HG03520 (cell line): ENCODE measurements at regions not wholly inside any gene's neighbourhood (a gene's known extent, or its start where the extent isn't known, plus 50 kb on each side); places are given as distances from the start of the nearest gene placed in this dataset.
"Not testable (repeated sequence)": the region's sequence is repeated elsewhere in the genome, so short reads cannot be mapped to it uniquely, and the experiment has no call there.

Experiments
- ATAC-seq: cut with Tn5 transposase; IDR thresholded peaks from one replicate; pipeline ENCODE4 v1.9.1; 2021; ENCODE audit warnings: mild to moderate bottlenecking, moderate library complexity; ENCODE audit not compliant: unreplicated experiment

GRCh38 chr5:12102151-12102550, 197.9 kb upstream of the CTNND2 start:
- ATAC-seq: no peak

GRCh38 chr5:12100542-12100941, 196.3 kb upstream of the CTNND2 start:
- ATAC-seq: no peak

GRCh38 chr5:12099296-12099695, 195.1 kb upstream of the CTNND2 start:
- ATAC-seq: no peak

DNA sequence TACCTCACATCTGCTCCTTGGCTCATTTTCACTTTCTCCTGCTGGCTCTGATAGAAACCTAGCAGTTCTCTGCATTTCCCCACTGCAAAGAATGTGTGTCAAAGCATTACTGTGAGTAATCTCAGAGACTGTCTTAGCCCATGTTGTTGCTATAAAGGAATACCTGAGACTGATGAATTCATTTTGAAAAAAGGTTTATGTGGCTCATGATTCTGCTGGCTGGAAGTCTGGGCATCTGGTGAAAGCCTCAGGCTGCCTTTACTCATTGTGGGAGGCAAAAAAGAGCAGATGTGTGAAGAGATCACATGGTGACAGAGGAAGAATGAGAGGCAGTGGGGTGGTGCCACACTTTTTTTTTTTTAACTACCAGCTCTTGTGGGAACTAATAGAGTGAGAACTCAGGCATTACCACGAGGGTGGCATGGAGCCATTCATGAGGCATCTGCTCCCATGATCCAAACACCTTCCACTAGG, 191.6 kb upstream of the CTNND2 start:
- no peak for ATAC-seq

DNA sequence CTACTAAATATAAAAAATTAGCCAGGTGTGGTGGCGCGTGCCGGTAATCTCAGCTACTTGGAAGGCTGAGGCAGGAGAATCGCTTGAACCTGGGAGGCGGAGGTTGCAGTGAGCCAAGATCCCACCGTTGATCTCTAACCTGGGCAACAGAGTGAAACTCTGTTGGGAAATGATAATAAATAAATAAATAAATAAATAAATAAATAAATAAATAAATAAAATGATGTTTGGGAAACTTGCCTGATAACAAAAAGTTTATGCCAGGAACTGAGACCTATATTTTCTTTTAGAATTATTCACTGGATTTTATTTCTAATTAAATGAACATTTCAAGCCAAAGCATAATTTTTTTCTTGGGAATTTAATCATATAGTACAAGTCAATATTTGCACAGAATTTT, 189.3 kb upstream of the CTNND2 start:
- ATAC-seq: no peak

- ATAC-seq: no peak
These were observed 176.5 kb upstream of the CTNND2 start for GRCh38 chr5:12080761-12081160.

DNA sequence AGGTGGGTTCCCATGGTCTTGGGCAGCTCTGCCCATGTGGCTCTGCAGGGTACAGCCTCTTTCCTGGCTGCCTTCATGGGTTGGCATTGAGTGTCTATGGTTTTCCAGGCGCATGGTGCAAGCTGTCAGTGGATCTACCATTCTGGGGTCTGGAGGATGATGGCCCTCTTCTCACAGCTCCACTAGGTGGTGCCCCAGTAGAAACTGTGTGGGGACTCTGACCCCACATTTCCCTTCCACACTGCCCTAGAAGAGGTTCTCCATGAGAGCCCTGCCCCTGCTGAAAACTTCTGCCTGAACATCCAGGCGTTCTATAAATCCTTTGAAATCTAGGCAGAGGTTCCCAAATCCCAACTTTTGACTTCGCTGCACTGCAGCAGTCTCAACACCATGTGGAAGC, 174.0 kb upstream of the CTNND2 start:
- ATAC-seq: not testable (repeated sequence)

DNA sequence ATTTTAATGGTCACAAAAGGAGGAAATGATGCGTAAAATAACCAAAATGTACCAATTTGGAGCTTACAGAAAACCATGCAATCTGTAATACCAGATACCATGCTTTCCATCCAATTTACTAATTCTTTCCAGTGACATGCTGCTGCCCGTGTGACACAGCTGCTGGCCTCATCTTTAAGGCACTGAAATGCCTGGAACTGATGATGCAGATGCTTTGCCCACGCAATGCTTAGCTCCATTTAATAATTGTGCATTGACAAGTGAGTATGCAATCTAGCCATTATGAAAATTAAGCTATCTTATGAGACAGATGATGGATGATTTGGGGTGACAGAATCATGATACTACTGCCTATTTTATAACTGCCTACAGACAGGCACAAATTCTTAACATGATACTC, 169.2 kb upstream of the CTNND2 start:
- no peak for ATAC-seq

GRCh38 chr5:12072441-12072840, 168.2 kb upstream of the CTNND2 start:
- no peak for ATAC-seq

- no peak for ATAC-seq
These were observed 167.2 kb upstream of the CTNND2 start for GRCh38 chr5:12071455-12071854.

- peak; percentile 51 for ATAC-seq
These were observed 119.5 kb upstream of the CTNND2 start for GRCh38 chr5:12023614-12024241.

DNA sequence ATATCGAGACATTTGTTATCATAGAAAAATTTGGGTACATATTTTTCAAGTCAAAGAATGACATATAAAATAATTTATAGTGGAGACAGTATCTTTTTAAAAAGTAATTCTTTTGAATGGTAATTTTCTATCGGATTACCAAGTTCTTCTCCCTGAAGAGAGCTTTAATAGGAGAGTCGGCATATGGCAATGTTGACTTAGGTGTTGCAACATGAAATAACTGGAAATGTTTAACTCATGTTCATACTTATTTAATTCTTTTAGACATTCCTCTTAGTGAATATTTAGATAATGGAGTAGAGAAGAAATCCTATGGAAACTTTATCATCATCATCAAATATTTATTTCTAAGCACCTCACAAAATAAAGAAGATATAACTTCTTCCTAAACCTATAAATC, 118.2 kb upstream of the CTNND2 start:
- ATAC-seq: no peak

DNA sequence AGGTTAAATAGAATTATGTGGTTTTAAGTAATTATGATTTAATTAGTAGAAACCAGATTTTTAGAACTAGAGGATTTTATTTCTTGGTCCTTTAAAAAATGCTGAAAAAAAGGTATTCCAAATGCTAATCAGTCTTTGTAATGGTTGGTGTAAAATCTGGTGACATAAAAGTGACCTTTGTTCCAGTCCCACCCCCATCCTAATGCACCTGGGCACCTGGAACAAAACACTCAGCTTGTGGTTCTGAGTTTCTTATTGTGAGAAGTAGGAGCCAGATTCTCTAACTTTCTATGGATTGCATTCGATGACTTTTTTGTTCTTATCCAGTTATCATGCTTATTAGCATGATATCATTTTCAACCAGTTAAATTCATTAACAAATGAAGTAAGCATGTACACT, 115.1 kb upstream of the CTNND2 start:
- ATAC-seq: no peak

GRCh38 chr5:12017007-12017406, 112.8 kb upstream of the CTNND2 start:
- no peak for ATAC-seq

- ATAC-seq: no peak
These were observed 112.0 kb upstream of the CTNND2 start for GRCh38 chr5:12016159-12016746.

GRCh38 chr5:12013351-12013750, 109.1 kb upstream of the CTNND2 start:
- ATAC-seq: no peak

DNA sequence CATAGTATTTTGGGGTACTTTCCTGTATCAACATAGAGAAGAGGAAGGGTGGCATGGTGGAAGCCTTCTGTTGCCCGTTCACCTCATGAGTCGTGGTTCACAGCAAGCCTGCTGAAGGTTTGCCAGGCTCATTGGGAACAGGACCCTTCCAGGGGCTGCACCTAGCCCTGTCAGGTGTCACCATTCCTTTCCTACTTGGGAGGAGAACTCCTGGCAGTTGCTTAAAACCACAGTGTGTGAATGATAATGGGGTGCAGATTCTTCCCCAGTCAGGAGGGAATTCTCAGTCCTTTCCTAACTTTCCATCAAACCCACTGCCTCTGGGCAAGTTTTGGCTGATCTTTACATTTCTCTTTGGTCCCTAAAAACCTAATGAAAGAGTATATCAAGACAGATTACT, 99.4 kb upstream of the CTNND2 start:
- no peak for ATAC-seq

GRCh38 chr5:11998397-11998796, 94.2 kb upstream of the CTNND2 start:
- ATAC-seq: no peak

DNA sequence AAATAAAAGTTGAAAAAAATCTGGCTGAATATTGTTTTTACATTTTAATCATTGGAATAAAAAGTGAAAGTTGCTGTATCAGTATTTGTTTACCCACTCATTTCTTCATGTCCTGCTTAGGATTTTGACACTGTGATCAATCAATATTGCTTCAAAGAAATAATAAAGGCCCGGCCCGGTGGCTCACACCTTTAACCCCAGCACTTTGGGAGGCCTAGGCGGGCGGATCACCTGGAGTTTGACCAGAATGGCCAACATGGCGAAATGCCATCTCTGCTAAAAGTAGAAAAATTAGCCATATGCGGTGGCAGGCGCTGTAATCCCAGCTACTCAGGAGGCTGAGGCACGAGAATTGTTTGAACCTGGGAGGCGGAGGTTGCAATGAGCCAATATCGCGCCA, 93.7 kb upstream of the CTNND2 start:
- ATAC-seq: no peak

GRCh38 chr5:11992518-11992917, 88.3 kb upstream of the CTNND2 start:
- ATAC-seq: no peak

GRCh38 chr5:11985993-11986392, 81.7 kb upstream of the CTNND2 start:
- no peak for ATAC-seq

DNA sequence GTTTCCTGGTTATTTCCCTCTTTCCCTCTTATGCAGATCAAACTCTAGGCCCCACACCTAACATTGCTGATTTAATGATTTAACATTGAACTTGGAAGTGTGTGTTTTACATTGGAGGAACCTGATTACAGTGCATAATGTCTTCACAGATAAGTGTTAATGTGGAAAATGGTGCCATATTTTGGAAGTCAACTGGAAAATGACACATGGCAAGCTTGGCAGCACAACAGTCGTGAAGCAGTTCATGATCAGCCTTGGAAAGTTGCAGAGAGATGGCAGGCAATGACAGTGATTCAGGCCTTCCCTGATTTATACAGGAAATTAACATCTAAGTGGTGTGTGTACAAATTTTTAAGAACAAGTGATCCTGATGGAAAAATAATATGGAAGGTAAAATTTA, 80.0 kb upstream of the CTNND2 start:
- no peak for ATAC-seq

DNA sequence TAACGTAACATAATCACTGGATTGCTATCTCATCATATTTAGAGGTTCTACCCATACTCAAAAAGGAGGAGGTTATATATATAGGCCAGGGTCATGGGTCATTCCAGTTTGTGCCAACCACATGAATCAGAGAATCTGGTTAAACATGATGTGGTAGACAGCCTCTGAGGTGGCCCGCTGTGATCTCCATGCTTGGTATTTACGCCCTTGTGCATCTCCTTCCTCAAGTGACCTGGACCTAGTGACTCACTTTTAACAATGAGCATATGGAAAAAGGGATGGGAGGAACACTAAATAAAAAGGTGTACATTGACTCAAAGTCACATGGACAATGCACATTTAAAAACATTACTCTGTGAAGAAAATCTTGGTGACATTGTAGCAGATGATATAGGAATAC, 77.7 kb upstream of the CTNND2 start:
- no peak for ATAC-seq
